Endodermal cell (in vitro differentiated cells): ENCODE measurements at regions not wholly inside any gene's neighbourhood (a gene's known extent, or its start where the extent isn't known, plus 50 kb on each side); places are given as distances from the start of the nearest gene placed in this dataset.

Experiments used
- DNase-seq: peaks from one replicate; pipeline ENCODE4 v3.0.0-alpha.2; 2017
- H3K27ac ChIP-seq: 2 replicates; pipeline ENCODE4 v1.5.1; 2013; ENCODE audit warnings: mild to moderate bottlenecking, low read depth, low read length, moderate library complexity
- H3K27me3 ChIP-seq: 2 replicates; pipeline ENCODE4 v1.6.1; 2013; ENCODE audit warnings: mild to moderate bottlenecking, low read length, moderate library complexity; ENCODE audit not compliant: insufficient read depth, control insufficient read depth, poor library complexity, severe bottlenecking
- H3K36me3 ChIP-seq: 2 replicates; pipeline ENCODE4 v1.7.0; 2013; ENCODE audit warnings: mild to moderate bottlenecking, low read length, moderate library complexity; ENCODE audit not compliant: control insufficient read depth, insufficient read depth
- H3K4me1 ChIP-seq: one replicate; pipeline ENCODE4 v1.7.0; 2013; ENCODE audit warnings: low read length; ENCODE audit not compliant: control insufficient read depth, insufficient read depth
- H3K4me3 ChIP-seq: 2 replicates; pipeline ENCODE4 v1.5.1; 2013; ENCODE audit warnings: mild to moderate bottlenecking, low read length, moderate library complexity
- H3K9ac ChIP-seq: 2 replicates; pipeline ENCODE4 v1.6.1; 2013; ENCODE audit warnings: mild to moderate bottlenecking, low read length, moderate library complexity; ENCODE audit not compliant: poor library complexity, severe bottlenecking; ENCODE audit errors: extremely low read depth
- H3K9me3 ChIP-seq: 2 replicates; pipeline ENCODE4 v1.6.1; 2013; ENCODE audit warnings: mild to moderate bottlenecking, low read length, moderate library complexity; ENCODE audit not compliant: control insufficient read depth
- H3K27ac Mint-ChIP-seq: 2 replicates; pipeline ENCODE4 v1.8.0; 2020; ENCODE audit warnings: mixed read lengths
- H3K27me3 Mint-ChIP-seq: 2 replicates; pipeline ENCODE4 v1.8.0; 2021; ENCODE audit warnings: mild to moderate bottlenecking, mixed read lengths; ENCODE audit not compliant: insufficient read depth
- H3K36me3 Mint-ChIP-seq: 2 replicates; pipeline ENCODE4 v1.8.0; 2020; ENCODE audit warnings: low read depth, mixed read lengths
- H3K4me1 Mint-ChIP-seq: 2 replicates; pipeline ENCODE4 v1.8.0; 2020; ENCODE audit warnings: mixed read lengths
- H3K4me3 Mint-ChIP-seq: 2 replicates; pipeline ENCODE4 v1.8.0; 2020; ENCODE audit warnings: mild to moderate bottlenecking, moderate library complexity, mixed read lengths
- H3K9me3 Mint-ChIP-seq: 2 replicates; pipeline ENCODE4 v1.8.0; 2020; ENCODE audit warnings: mild to moderate bottlenecking, mixed read lengths
- CTCF ChIP-seq: fragments of 200-600 bp; sonication (generic); conservative IDR thresholded peaks from 2 replicates; pipeline ENCODE4 v1.5.0; 2021; ENCODE audit warnings: antibody characterized with exemption, mild to moderate bottlenecking
- WGBS, 2 experiments: methylation state at CpG; one replicate each; pipeline versions ENCODE4 v1.1.5 to v1.1.7; 2013; ENCODE audit warnings: missing lambda C conversion rate in 2 of 2, mixed read lengths in 1 of 2; ENCODE audit not compliant: insufficient coverage in 1 of 2, insufficient read length in 1 of 2; 5-methylcytosine and 5-hydroxymethylcytosine counted together

GRCh38 chr16:35626041-35626440 lies 2166.6 kb downstream of the TP53TG3F start:
- 82 to 86% methylated on average over 1 of the region's 1 CpG for WGBS, 2 experiments
- DNase-seq = no peak
- Histone ChIP-seq H3K9me3 (peaks cover 71% of the 10 kb centered on the region), H3K27me3 (no peaks in the 10 kb centered on the region), H3K27ac (no peak overlapping the region), H3K9ac (no peak overlapping the region), H3K36me3 (no peaks in the 10 kb centered on the region), H3K4me1 (no peaks in the 10 kb centered on the region), H3K4me3 (no peak overlapping the region)
- Mint-ChIP-seq H3K27ac (no peak overlapping the region), H3K4me1 (no peaks in the 10 kb centered on the region), H3K4me3 (no peak overlapping the region), H3K36me3 (no peaks in the 10 kb centered on the region), H3K27me3 (no peaks in the 10 kb centered on the region), H3K9me3 (peaks cover 75% of the 10 kb centered on the region)
- TF ChIP-seq CTCF = no peak

GRCh38 chr16:35628976-35629375 lies 2169.6 kb downstream of the TP53TG3F start:
- 66 to 83% methylated on average over 2 to 3 of the region's 3 CpGs for whole genome bisulfite sequencing, 2 experiments

GRCh38 chr16:35631261-35631945 lies 2172.0 kb downstream of the TP53TG3F start:
- H3K9me3 Mint-ChIP-seq = peaks cover 81% of the 10 kb centered on the region
- no peak overlapping the region for H3K4me3 Mint-ChIP-seq
- WGBS, 2 experiments = 24 to 48% methylated on average over 2 of the region's 2 CpGs
- Histone ChIP-seq H3K9ac (no peak overlapping the region), H3K27me3 (no peaks in the 10 kb centered on the region), H3K36me3 (no peaks in the 10 kb centered on the region), H3K27ac (no peak overlapping the region), H3K4me1 (no peaks in the 10 kb centered on the region), H3K9me3 (peaks cover 87% of the 10 kb centered on the region), H3K4me3 (no peak overlapping the region)
- no peaks in the 10 kb centered on the region for H3K27me3 Mint-ChIP-seq
- H3K36me3 Mint-ChIP-seq = no peaks in the 10 kb centered on the region
- no peak overlapping the region for H3K27ac Mint-ChIP-seq
- no peak for TF ChIP-seq CTCF
- no peak for DNase-seq
- H3K4me1 Mint-ChIP-seq = no peaks in the 10 kb centered on the region

More at GRCh38 chr16:35628976-35629375, 2169.6 kb downstream of the TP53TG3F start:
- DNase-seq = no peak
- no peak overlapping the region for H3K4me3 Mint-ChIP-seq
- H3K36me3 Mint-ChIP-seq = no peaks in the 10 kb centered on the region
- H3K27me3 Mint-ChIP-seq = no peaks in the 10 kb centered on the region
- Histone ChIP-seq H3K4me3 (no peak overlapping the region), H3K9ac (no peak overlapping the region), H3K4me1 (no peaks in the 10 kb centered on the region), H3K9me3 (peaks cover 92% of the 10 kb centered on the region), H3K27ac (no peak overlapping the region), H3K27me3 (no peaks in the 10 kb centered on the region), H3K36me3 (no peaks in the 10 kb centered on the region)
- H3K9me3 Mint-ChIP-seq = peaks cover 84% of the 10 kb centered on the region
- H3K4me1 Mint-ChIP-seq = no peaks in the 10 kb centered on the region
- H3K27ac Mint-ChIP-seq = no peak overlapping the region
- TF ChIP-seq CTCF = no peak
